ENCODE measurements at regions not wholly inside any gene's neighbourhood (a gene's known extent, or its start where the extent isn't known, plus 50 kb on each side); places are given as distances from the start of the nearest gene placed in this dataset.

DNA sequence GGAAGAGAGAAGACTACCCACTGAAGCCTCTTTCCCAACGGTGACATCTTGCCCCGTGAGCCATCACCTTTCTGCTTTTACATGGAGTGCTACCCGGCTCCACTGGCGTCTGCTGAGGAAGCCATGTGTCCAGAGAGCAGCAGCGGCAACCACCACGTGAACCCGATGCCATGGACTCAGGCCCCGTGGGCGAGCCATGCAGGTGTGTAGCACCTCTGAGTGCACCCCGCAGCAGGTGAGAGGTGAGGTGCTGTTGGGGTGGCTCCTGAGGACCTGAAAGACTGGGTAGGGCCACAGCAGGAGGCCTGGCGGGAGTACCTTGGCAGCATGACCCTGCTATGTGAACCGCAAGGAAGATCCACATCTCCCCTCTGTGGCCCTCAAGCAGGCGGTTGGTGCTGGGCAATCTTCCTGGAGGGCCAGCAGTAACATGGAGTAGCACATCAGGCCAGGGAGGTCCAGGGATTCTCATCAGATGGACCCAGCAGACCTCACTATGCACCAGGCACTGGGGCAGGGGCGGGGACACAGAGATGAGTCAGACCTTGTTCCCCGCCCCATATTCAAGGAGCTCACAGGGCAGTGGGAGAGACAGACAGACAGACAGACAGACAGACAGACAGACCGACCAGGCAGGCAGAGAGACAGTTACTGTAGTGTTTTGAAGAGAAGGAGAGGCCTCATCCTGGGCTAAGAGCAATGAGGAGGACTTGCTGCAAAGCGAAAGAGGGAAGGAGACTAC, 129.6 kb downstream of the PAPOLA start:
- TF ChIP-seq CTCF (conservative IDR thresholded peaks at IDR 0.05 in 1 of 2, IDR thresholded peaks at IDR 0.05 in 1 of 2; ENCODE audit: extremely low read depth in 1 of 2, insufficient read depth in 1 of 2, low read depth in 1 of 2, low read length in 2 of 2) (no peak), EZH2 (IDR thresholded peaks at IDR 0.05; ENCODE audit: borderline replicate concordance, low read length) (no peak)

Data from mammary epithelial cell (primary cell).